Endothelial cell of umbilical vein (primary cell): ENCODE measurements at regions not wholly inside any gene's neighbourhood (a gene's known extent, or its start where the extent isn't known, plus 50 kb on each side); places are given as distances from the start of the nearest gene placed in this dataset.

Source experiments
- CTCF ChIP-seq, 2 donors: IDR thresholded peaks; 1 replicate in 1 of 2; 2 replicates in 1 of 2; pipeline ENCODE4 v1.5.1; 2011; ENCODE audit warnings: low read length in 2 of 2, mild to moderate bottlenecking in 2 of 2, moderate library complexity in 2 of 2, control low read depth in 1 of 2, inconsistent platforms in 1 of 2, low read depth in 1 of 2; ENCODE audit not compliant: insufficient read depth in 1 of 2; ENCODE audit errors: extremely low read depth in 1 of 2
- EZH2 ChIP-seq: IDR thresholded peaks from 2 replicates; pipeline ENCODE4 v1.6.1; 2012; ENCODE audit warnings: borderline replicate concordance, low read depth, mild to moderate bottlenecking, moderate library complexity, low read length, inconsistent platforms; ENCODE audit not compliant: severe bottlenecking

- TF ChIP-seq CTCF (IDR thresholded peaks at IDR 0.05; ENCODE audit: extremely low read depth in 1 of 2, insufficient read depth in 1 of 2, low read depth in 1 of 2, low read length in 2 of 2) (no peak), EZH2 (no peak)
Observed at GRCh38 chr1:68633141-68633919, 136.4 kb upstream of the DEPDC1 start.
